Psoas muscle (tissue), 7 donors: ENCODE measurements at regions not wholly inside any gene's neighbourhood (a gene's known extent, or its start where the extent isn't known, plus 50 kb on each side); places are given as distances from the start of the nearest gene placed in this dataset.
"Not testable (repeated sequence)": the region's sequence is repeated elsewhere in the genome, so short reads cannot be mapped to it uniquely, and the experiment has no call there.

Source experiments
- ATAC-seq, 4 donors: fragments of 200-7000 bp; cut with Tn5 transposase; one replicate each; pipeline ENCODE4 v1.9.1; 2020; ENCODE audit warnings: moderate library complexity in 3 of 4, mild to moderate bottlenecking in 2 of 4
- DNase-seq, 2 donors: peaks; one replicate each; pipeline ENCODE4 v3.0.0-alpha.2; 2020
- H3K27ac ChIP-seq: fragments of 200-600 bp; one replicate; pipeline ENCODE4 v1.8.0; 2022
- H3K27me3 ChIP-seq, 3 donors: fragments of 200-600 bp in 1 of 3; one replicate each; pipeline versions ENCODE4 v1.6.1 to v1.8.0; 2013 to 2022; ENCODE audit warnings: low read length in 2 of 3, mild to moderate bottlenecking in 2 of 3, moderate library complexity in 1 of 3; ENCODE audit not compliant: insufficient read depth in 3 of 3
- H3K36me3 ChIP-seq, 2 donors: fragments of 200-600 bp in 1 of 2; one replicate each; pipeline versions ENCODE4 v1.6.1 to v1.8.0; 2013 to 2022; ENCODE audit warnings: low read depth in 1 of 2, mild to moderate bottlenecking in 1 of 2, moderate library complexity in 1 of 2; ENCODE audit not compliant: insufficient read depth in 1 of 2
- H3K4me1 ChIP-seq: fragments of 200-600 bp; one replicate; pipeline ENCODE4 v1.8.0; 2022
- H3K4me3 ChIP-seq: fragments of 200-600 bp; one replicate; pipeline ENCODE4 v1.8.0; 2022; ENCODE audit warnings: mild to moderate bottlenecking
- H3K9me3 ChIP-seq: fragments of 200-600 bp; one replicate; pipeline ENCODE4 v1.8.0; 2022
- WGBS, 3 donors: extraction: QIAGEN DNeasy Blood & Tissue Kit; methylation state at CpG; one replicate each; pipeline versions ENCODE4 v1.1.6 to v1.1.7; 2013; 5-methylcytosine and 5-hydroxymethylcytosine counted together
- intact Hi-C, 2 donors: fragments of 100-400 bp; cut with DNase I; formaldehyde crosslinking; loops; one replicate each; pipeline versions ENCODE4 v1.11.0 to v1.14.2; 2022
- TF ChIP-seq, protein P1 (sequence below): fragments of 200-600 bp; IDR thresholded peaks from one replicate; pipeline ENCODE4 v1.8.0; 2022; ENCODE audit warnings: antibody characterized with exemption
- donor health status: healthy with polysubstance abuse.
- donor health status: DM: no; HTN: no; CAD: no; lungs with moderate emphysema.
- donor health status: Bipolar disorder and iron deficiency.
- donor health status: healthy.
- donor health status: DM: yes; HTN: yes; CAD: no.
- donor health status: DM: no; HTN: no; CAD: no.
- donor health status: DM: yes; HTN: yes; CAD: no.

DNA sequence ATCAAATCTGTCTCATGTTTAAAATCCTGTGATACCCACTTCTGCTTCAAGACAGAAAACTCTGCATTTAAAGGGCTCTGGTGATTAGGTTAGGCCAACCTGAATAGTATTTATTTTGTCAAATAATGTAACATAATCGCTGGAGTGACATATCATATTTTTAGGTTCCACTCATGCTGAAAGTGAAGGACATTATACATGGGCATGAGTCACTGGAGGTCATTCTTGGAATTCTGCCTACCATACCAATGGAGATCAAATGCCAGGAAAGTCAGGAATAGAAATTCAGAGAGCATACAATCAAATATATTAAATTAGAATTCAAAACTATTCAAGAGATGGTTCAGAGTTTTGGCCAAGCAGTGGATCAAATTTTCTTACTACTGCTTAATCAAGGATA, 97.1 kb upstream of the PRSS3 start:
- no peak overlapping the region for H3K4me3 ChIP-seq
- H3K36me3 ChIP-seq = no peaks in the 10 kb centered on the region
- H3K9me3 ChIP-seq = no peaks in the 10 kb centered on the region
- 37 to 49% (median 42%) methylated on average over 1 of the region's 1 CpG for WGBS, 3 donors
- H3K27me3 ChIP-seq = no peaks in the 10 kb centered on the region
- TF ChIP-seq, protein P1, sequence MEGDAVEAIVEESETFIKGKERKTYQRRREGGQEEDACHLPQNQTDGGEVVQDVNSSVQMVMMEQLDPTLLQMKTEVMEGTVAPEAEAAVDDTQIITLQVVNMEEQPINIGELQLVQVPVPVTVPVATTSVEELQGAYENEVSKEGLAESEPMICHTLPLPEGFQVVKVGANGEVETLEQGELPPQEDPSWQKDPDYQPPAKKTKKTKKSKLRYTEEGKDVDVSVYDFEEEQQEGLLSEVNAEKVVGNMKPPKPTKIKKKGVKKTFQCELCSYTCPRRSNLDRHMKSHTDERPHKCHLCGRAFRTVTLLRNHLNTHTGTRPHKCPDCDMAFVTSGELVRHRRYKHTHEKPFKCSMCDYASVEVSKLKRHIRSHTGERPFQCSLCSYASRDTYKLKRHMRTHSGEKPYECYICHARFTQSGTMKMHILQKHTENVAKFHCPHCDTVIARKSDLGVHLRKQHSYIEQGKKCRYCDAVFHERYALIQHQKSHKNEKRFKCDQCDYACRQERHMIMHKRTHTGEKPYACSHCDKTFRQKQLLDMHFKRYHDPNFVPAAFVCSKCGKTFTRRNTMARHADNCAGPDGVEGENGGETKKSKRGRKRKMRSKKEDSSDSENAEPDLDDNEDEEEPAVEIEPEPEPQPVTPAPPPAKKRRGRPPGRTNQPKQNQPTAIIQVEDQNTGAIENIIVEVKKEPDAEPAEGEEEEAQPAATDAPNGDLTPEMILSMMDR = no peak
- H3K27ac ChIP-seq = peak overlapping the region; percentile 41
- peaks cover 15% of the 10 kb centered on the region for H3K4me1 ChIP-seq
- DNase-seq (no peak), ATAC-seq (peak; percentile 67 to 92 (median 78))
- intact Hi-C loops = no loop called here

DNA sequence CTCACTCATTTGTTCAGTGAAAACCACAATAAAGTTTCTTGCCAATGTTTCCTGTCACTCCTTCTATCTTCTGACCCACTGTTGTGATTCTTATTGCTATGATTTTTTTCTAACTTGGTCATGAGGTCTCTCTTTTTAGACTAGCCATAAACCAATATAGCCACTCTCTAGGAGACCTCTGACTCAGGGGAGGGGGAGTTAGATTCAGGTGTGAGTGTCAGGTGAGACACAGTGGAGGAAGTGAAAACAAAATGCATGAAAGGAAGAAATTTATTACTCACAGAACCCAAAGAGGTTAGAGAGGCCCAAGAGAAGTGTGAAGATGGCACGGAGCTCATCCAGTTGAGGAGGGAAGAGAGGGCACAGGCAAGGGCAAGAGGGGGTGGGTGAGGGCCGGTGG, 94.4 kb upstream of the PRSS3 start:
- ATAC-seq, H3K27me3 ChIP-seq, H3K4me3 ChIP-seq, H3K9me3 ChIP-seq, intact Hi-C loops, H3K27ac ChIP-seq, DNase-seq, H3K36me3 ChIP-seq: not testable (repeated sequence)
- peaks cover 15% of the 10 kb centered on the region for H3K4me1 ChIP-seq
- WGBS, 3 donors = 85 to 89% (median 88%) methylated on average over 2 of the region's 2 CpGs

DNA sequence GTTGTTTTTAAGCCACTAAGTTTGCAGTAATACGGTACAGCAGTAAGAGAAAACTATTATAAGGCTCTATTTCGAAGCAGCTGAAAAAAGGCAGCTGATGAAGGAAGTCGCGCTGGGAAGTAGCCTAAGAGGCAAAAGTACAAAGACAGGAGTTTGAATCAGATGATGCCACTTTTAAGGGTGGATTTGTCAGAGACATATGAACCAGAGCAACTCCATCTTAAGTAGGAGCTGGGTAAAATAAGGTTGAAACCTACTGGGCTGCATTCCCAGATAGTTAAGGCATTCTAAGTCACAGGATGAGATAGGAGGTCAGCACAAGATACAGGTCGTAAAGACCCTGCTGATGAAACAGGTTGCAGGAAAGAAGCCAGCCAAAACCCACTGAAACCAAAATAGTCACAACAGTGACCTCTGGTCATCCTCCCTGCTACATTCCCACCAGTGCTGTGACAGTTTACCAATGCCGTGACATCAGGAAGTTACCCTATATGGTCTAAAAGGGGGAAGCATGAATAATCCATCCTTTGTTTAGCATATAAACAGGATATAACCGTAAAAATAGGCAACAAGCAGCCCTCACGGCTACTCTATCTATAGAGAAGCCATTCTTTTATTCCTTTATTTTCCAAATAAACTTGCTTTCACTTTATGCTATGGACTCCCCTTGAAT, 91.8 kb upstream of the PRSS3 start:
- ATAC-seq (no peak), DNase-seq (no peak)
- intact Hi-C loops = no loop called here
- H3K36me3 ChIP-seq = no peaks in the 10 kb centered on the region
- WGBS, 3 donors = 73 to 80% (median 77%) methylated on average over 8 of the region's 8 CpGs
- TF ChIP-seq, protein P1 = no peak
- no peaks in the 10 kb centered on the region for H3K9me3 ChIP-seq
- no peak overlapping the region for H3K4me3 ChIP-seq
- H3K27me3 ChIP-seq = no peaks in the 10 kb centered on the region
- H3K27ac ChIP-seq = no peak overlapping the region
- peaks cover 4% of the 10 kb centered on the region for H3K4me1 ChIP-seq

DNA sequence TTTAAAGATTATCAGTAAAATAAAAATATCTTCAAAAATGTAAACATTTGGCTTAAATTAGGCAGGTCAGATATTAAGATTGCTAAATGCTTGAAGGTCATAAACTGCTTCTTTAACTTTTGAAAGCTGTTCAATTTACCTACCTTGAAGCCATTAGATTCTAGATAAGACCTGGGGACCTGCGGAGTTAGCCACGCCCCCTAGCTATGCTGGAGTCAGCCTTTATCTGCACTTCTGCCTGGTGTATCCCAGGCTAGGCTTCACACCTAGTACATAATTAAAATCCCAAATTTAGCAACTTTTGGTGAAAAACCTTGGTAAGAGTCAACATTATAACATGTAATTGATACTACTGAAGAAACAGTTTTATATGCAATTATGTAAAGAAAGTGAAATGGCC, 89.9 kb upstream of the PRSS3 start:
- H3K27ac ChIP-seq = not testable (repeated sequence)

DNA sequence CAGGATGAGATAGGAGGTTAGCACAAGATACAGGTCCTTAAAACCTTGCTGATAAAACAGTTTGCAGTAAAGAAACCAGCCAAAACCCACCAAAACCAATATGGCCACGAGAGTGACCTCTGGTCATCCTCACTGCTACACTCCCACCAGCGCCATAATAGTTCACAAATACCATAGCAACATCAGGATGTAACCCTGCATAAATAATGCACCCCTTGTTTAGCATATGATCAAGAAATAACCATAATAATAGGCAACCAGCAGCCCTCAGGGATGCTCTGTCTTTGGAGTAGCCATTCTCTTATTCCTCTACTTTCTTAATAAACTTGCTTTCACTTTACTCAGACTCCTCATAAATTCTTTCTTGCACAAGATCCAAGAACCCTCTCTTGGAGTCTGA, 86.9 kb upstream of the PRSS3 start:
- H3K36me3 ChIP-seq = no peaks in the 10 kb centered on the region
- intact Hi-C loops = no loop called here
- no peaks in the 10 kb centered on the region for H3K9me3 ChIP-seq
- H3K27me3 ChIP-seq = no peaks in the 10 kb centered on the region
- no peak for DNase-seq
- 89 to 93% (median 92%) methylated on average over 2 of the region's 2 CpGs for WGBS, 3 donors
- H3K27ac ChIP-seq = no peak overlapping the region
- H3K4me3 ChIP-seq = no peak overlapping the region
- ATAC-seq = no peak
- TF ChIP-seq, protein P1 = no peak
- no peaks in the 10 kb centered on the region for H3K4me1 ChIP-seq

More for the DNA sequence above, 89.9 kb upstream of the PRSS3 start:
- ATAC-seq, H3K9me3 ChIP-seq, H3K36me3 ChIP-seq, H3K4me3 ChIP-seq, DNase-seq, H3K27me3 ChIP-seq, H3K4me1 ChIP-seq, intact Hi-C loops: not testable (repeated sequence)
- 46 to 83% (median 68%) methylated on average over 2 of the region's 2 CpGs for WGBS, 3 donors

DNA sequence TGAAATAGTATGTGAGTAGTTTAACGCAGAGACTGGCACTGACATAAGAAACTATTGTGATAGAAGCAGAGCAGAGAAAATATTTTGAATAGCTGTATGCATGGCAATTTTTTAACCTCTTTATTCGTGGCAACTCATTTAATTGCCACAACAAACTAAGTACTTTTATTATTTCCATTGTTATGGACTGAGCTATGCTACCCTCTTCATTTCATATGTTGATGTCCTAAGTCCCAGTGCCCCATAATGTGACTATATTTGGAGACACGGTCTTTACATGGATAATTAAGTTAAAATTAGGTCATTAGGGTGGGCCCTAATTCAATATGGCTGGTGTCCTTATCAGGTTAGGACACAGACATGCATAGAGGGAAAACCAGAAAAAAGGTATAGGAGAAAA, 86.1 kb upstream of the PRSS3 start:
- H3K27ac ChIP-seq = no peak overlapping the region
- TF ChIP-seq, protein P1 = no peak
- no peaks in the 10 kb centered on the region for H3K4me1 ChIP-seq
- H3K27me3 ChIP-seq = no peaks in the 10 kb centered on the region
- H3K4me3 ChIP-seq = no peak overlapping the region
- 60 to 70% (median 65%) methylated on average over 3 of the region's 3 CpGs for WGBS, 3 donors
- intact Hi-C loops = no loop called here
- DNase-seq (no peak), ATAC-seq (no peak)
- H3K36me3 ChIP-seq = no peaks in the 10 kb centered on the region
- H3K9me3 ChIP-seq = no peaks in the 10 kb centered on the region

DNA sequence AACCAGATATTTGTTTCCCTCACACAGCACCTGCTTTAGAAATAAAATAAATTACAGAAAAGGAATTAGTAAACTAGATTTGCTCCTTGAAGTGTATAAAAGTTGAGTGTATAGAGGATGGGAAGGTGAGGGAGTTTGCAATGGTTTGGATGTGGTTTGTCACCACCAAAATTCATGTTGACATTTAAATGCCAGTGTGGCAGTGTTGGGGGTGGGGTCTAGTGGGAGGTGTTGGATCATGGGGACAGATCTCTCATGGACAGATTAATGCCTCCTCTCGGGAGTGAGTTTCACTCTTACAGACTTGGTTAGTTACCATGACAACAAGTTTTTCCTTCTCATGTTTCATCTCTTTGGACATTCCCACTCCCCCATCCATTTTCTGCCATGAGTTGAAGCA, 83.9 kb upstream of the PRSS3 start:
- H3K27me3 ChIP-seq, H3K4me1 ChIP-seq, H3K4me3 ChIP-seq, ATAC-seq, H3K27ac ChIP-seq, H3K36me3 ChIP-seq, H3K9me3 ChIP-seq, intact Hi-C loops, DNase-seq: not testable (repeated sequence)
- 21 to 33% (median 27%) methylated on average over 1 of the region's 1 CpG for WGBS, 3 donors
